ENCODE measurements at regions not wholly inside any gene's neighbourhood (a gene's known extent, or its start where the extent isn't known, plus 50 kb on each side); places are given as distances from the start of the nearest gene placed in this dataset.

- TF ChIP-seq POLR2A (IDR thresholded peaks at IDR 0.05) (no peak), CTCF (IDR thresholded peaks at IDR 0.05) (no peak), POLR2AphosphoS5 (IDR thresholded peaks at IDR 0.05; ENCODE audit: insufficient read depth in 1 of 2, low read depth in 1 of 2) (no peak)
Observed at GRCh38 chr13:53204598-53204997, 176.0 kb downstream of the OLFM4 start.
